IMR-90 (cell line): ENCODE measurements at regions not wholly inside any gene's neighbourhood (a gene's known extent, or its start where the extent isn't known, plus 50 kb on each side); places are given as distances from the start of the nearest gene placed in this dataset.

Experiments
- ATAC-seq: fragments of 200-7000 bp; cut with Tn5 transposase; 2 replicates; pipeline ENCODE4 v1.9.1; 2020; ENCODE audit warnings: low read depth, mild to moderate bottlenecking, moderate library complexity
- BruUV-seq: library from RNA; stranded (reverse); fragments of 400-500 nt; replicated peaks from 2 replicates; lab custom pipeline; 2021; lab: Mats Ljungman, UMichigan
- CTCF ChIA-PET: fragments of 300-600 bp; formaldehyde crosslinking; extraction: SDS; loops from one replicate; lab custom pipeline; 2021; ENCODE audit warnings: antibody characterized with exemption; lab: Yijun Ruan, JAX
- POLR2A ChIA-PET: fragments of 300-600 bp; sonication (Branson Sonifier 250); formaldehyde crosslinking; loops from one replicate; lab custom pipeline; 2022; ENCODE audit warnings: antibody characterized with exemption; ENCODE audit not compliant: unreplicated experiment; lab: Charles Lee
- DNase-seq: peaks from one replicate; pipeline ENCODE4 v3.0.0; 2013
- H2AFZ ChIP-seq: replicated peaks from 2 replicates; pipeline ENCODE3; 2013; ENCODE audit warnings: low read length, mild to moderate bottlenecking; ENCODE audit not compliant: poor library complexity
- H2AK5ac ChIP-seq: 2 replicates; pipeline ENCODE4 v1.6.1; 2013; ENCODE audit warnings: low read depth, low read length, inconsistent platforms
- H2AK9ac ChIP-seq: replicated peaks from 2 replicates; pipeline ENCODE3; 2013; ENCODE audit warnings: mild to moderate bottlenecking, low read depth, low read length, moderate library complexity; ENCODE audit not compliant: poor library complexity
- H2BK120ac ChIP-seq: 2 replicates; pipeline ENCODE4 v1.6.1; 2013; ENCODE audit warnings: low read depth, low read length, inconsistent platforms
- H2BK15ac ChIP-seq: 3 replicates; pipeline ENCODE4 v1.6.1; 2013; ENCODE audit warnings: low read depth, low read length, inconsistent platforms
- H2BK20ac ChIP-seq: 2 replicates; pipeline ENCODE4 v1.6.1; 2013; ENCODE audit warnings: low read depth, mild to moderate bottlenecking, inconsistent platforms, low read length, moderate library complexity
- H2BK5ac ChIP-seq: 2 replicates; pipeline ENCODE4 v1.6.1; 2013; ENCODE audit warnings: mild to moderate bottlenecking, low read depth, low read length, inconsistent platforms; ENCODE audit not compliant: poor library complexity, severe bottlenecking
- H3K14ac ChIP-seq: replicated peaks from 2 replicates; pipeline ENCODE4 v1.6.1; 2013; ENCODE audit warnings: low read depth, low read length, inconsistent platforms
- H3K18ac ChIP-seq: 2 replicates; pipeline ENCODE4 v1.6.1; 2013; ENCODE audit warnings: low read depth, low read length, control low read depth
- H3K23ac ChIP-seq: 2 replicates; pipeline ENCODE4 v1.6.1; 2013; ENCODE audit warnings: low read depth, low read length, inconsistent platforms
- H3K27ac ChIP-seq: 2 replicates; pipeline ENCODE4 v1.5.1; 2013; ENCODE audit warnings: mild to moderate bottlenecking, control low read depth, low read length; ENCODE audit not compliant: insufficient read depth
- H3K27me3 ChIP-seq: 2 replicates; pipeline ENCODE4 v1.6.1; 2013; ENCODE audit warnings: low read length; ENCODE audit not compliant: control insufficient read depth, insufficient read depth
- H3K36me3 ChIP-seq: 2 replicates; pipeline ENCODE4 v1.6.1; 2013; ENCODE audit warnings: low read length, mixed read lengths; ENCODE audit not compliant: control insufficient read depth, insufficient read depth
- H3K4ac ChIP-seq: 2 replicates; pipeline ENCODE4 v1.6.1; 2013; ENCODE audit warnings: low read depth, low read length, inconsistent platforms
- H3K4me1 ChIP-seq: 2 replicates; pipeline ENCODE4 v1.6.1; 2013; ENCODE audit warnings: low read length, mixed read lengths; ENCODE audit not compliant: control insufficient read depth, insufficient read depth
- H3K4me2 ChIP-seq: 2 replicates; pipeline ENCODE4 v1.6.1; 2013; ENCODE audit warnings: low read depth, mild to moderate bottlenecking, control low read depth, low read length, moderate library complexity
- H3K4me3 ChIP-seq: 2 replicates; pipeline ENCODE4 v1.5.1; 2013; ENCODE audit warnings: low read depth, mild to moderate bottlenecking, control low read depth, low read length, moderate library complexity; ENCODE audit not compliant: insufficient read depth
- H3K56ac ChIP-seq: 2 replicates; pipeline ENCODE4 v1.6.1; 2013; ENCODE audit warnings: low read length, inconsistent platforms; ENCODE audit not compliant: insufficient read depth; ENCODE audit errors: extremely low read depth
- H3K79me1 ChIP-seq, 2 experiments: 2 replicates each; pipeline ENCODE4 v1.6.1; 2013; ENCODE audit warnings: low read length in 2 of 2, inconsistent platforms in 1 of 2, low read depth in 1 of 2
- H3K9ac ChIP-seq: 2 replicates; pipeline ENCODE4 v1.6.1; 2013; ENCODE audit warnings: low read depth, low read length, control low read depth
- H3K9me1 ChIP-seq: 2 replicates; pipeline ENCODE4 v1.6.1; 2013; ENCODE audit warnings: low read length, inconsistent platforms; ENCODE audit not compliant: insufficient read depth
- H3K9me3 ChIP-seq: 2 replicates; pipeline ENCODE4 v1.6.1; 2013; ENCODE audit warnings: low read length; ENCODE audit not compliant: control insufficient read depth, insufficient read depth
- H4K20me1 ChIP-seq: 2 replicates; pipeline ENCODE4 v1.6.1; 2013; ENCODE audit warnings: low read length, inconsistent platforms; ENCODE audit not compliant: insufficient read depth
- H4K5ac ChIP-seq: 2 replicates; pipeline ENCODE4 v1.6.1; 2013; ENCODE audit warnings: mild to moderate bottlenecking, low read depth, low read length, control low read depth
- H4K8ac ChIP-seq, 2 experiments: 2 replicates each; pipeline ENCODE4 v1.6.1; 2013; ENCODE audit warnings: low read depth in 2 of 2, low read length in 2 of 2, control low read depth in 1 of 2, inconsistent platforms in 1 of 2
- H4K91ac ChIP-seq: 2 replicates; pipeline ENCODE4 v1.6.1; 2013; ENCODE audit warnings: low read depth, low read length, inconsistent platforms; ENCODE audit not compliant: insufficient read depth
- BHLHE40 ChIP-seq: fragments of 150-350 bp; IDR thresholded peaks from 2 replicates; pipeline ENCODE4 v1.6.1; 2016; ENCODE audit warnings: mild to moderate bottlenecking, low read depth, low read length
- CEBPB ChIP-seq: IDR thresholded peaks from 2 replicates; pipeline ENCODE4 v1.6.1; 2012; ENCODE audit warnings: low read depth, low read length, improper control_type of control experiment
- CTCF ChIP-seq: conservative IDR thresholded peaks from 2 replicates; pipeline ENCODE4 v1.5.1; 2012; ENCODE audit warnings: mild to moderate bottlenecking, low read depth, low read length, improper control_type of control experiment
- FOS ChIP-seq: fragments of 150-350 bp; IDR thresholded peaks from 2 replicates; pipeline ENCODE4 v1.6.1; 2016; ENCODE audit warnings: low read depth, low read length
- MAFK ChIP-seq: IDR thresholded peaks from 2 replicates; pipeline ENCODE4 v1.6.1; 2012; ENCODE audit warnings: low read depth, low read length, improper control_type of control experiment
- MAZ ChIP-seq: IDR thresholded peaks from 2 replicates; pipeline ENCODE4 v1.6.1; 2012; ENCODE audit warnings: low read depth, mild to moderate bottlenecking, low read length, improper control_type of control experiment, moderate library complexity, borderline replicate concordance
- MXI1 ChIP-seq: IDR thresholded peaks from 2 replicates; pipeline ENCODE4 v1.6.1; 2012; ENCODE audit warnings: low read depth, mild to moderate bottlenecking, low read length, moderate library complexity, borderline replicate concordance
- RAD21 ChIP-seq: IDR thresholded peaks from 2 replicates; pipeline ENCODE4 v1.6.1; 2012; ENCODE audit warnings: low read length, improper control_type of control experiment
- RCOR1 ChIP-seq: IDR thresholded peaks from 2 replicates; pipeline ENCODE4 v1.6.1; 2012; ENCODE audit warnings: mild to moderate bottlenecking, low read length, improper control_type of control experiment; ENCODE audit not compliant: insufficient replicate concordance
- RFX5 ChIP-seq: IDR thresholded peaks from 2 replicates; pipeline ENCODE4 v1.8.0; 2012; ENCODE audit warnings: low read depth, mild to moderate bottlenecking, low read length, moderate library complexity
- SMC3 ChIP-seq: fragments of 150-350 bp; IDR thresholded peaks from 2 replicates; pipeline ENCODE4 v1.6.1; 2016; ENCODE audit warnings: low read depth, mild to moderate bottlenecking, antibody characterized with exemption, low read length, moderate library complexity
- WGBS, 2 experiments: methylation state at CpG; one replicate each; pipeline versions ENCODE4 v1.1.5 to v1.1.7; 2013; ENCODE audit warnings: missing lambda C conversion rate in 2 of 2; ENCODE audit not compliant: insufficient read length in 1 of 2; ENCODE audit errors: extremely low coverage in 2 of 2; 5-methylcytosine and 5-hydroxymethylcytosine counted together
- dilution Hi-C: fragments of 300-500 bp; cut with HindIII; formaldehyde crosslinking; loops from one replicate; pipeline ENCODE4 v1.14.3; 2018; ENCODE audit warnings: low sequenced_read_pairs; ENCODE audit not compliant: unreplicated experiment
- in situ Hi-C: fragments of 300-500 bp; cut with MboI; formaldehyde crosslinking; loops from 3 replicates; pipeline ENCODE4 v1.14.3; 2019; ENCODE audit warnings: low sequenced_read_pairs, inconsistent platforms, mixed read lengths
- intact Hi-C: fragments of 100-400 bp; cut with micrococcal nuclease; formaldehyde crosslinking; loops from 2 replicates; pipeline ENCODE4 v1.10.0; 2022
- TF ChIP-seq, protein P1 (sequence below): fragments of 150-350 bp; IDR thresholded peaks from 2 replicates; pipeline ENCODE4 v1.6.1; 2016; ENCODE audit warnings: low read depth, mild to moderate bottlenecking, low read length, moderate library complexity, borderline replicate concordance

GRCh38 chr5:42908086-42908485 is 96.4 kb upstream of the SELENOP start:
- no peak overlapping the region for H3K4me3 ChIP-seq
- H2AFZ ChIP-seq, result peak overlapping the region; percentile 93
- no peak overlapping the region for H3K18ac ChIP-seq
- no peaks in the 10 kb centered on the region for H3K9me3 ChIP-seq
- H2AK5ac ChIP-seq, result no peak overlapping the region
- no peak overlapping the region for H3K4ac ChIP-seq
- H3K9ac ChIP-seq, result no peak overlapping the region
- H3K23ac ChIP-seq, result no peak overlapping the region
- no peak overlapping the region for H3K27ac ChIP-seq
- H3K4me2 ChIP-seq, result peak overlapping the region; percentile 80; the same call in 1 of the 2 replicates
- no peak overlapping the region for H2BK5ac ChIP-seq
- H3K56ac ChIP-seq, result no peak overlapping the region
- no peak overlapping the region for H4K8ac ChIP-seq
- H4K5ac ChIP-seq, result no peak overlapping the region
- dilution Hi-C loops (no loop called here), in situ Hi-C loops (loop anchor here (10.0 to 25.0 kb wide), 2 partner anchors 397 to 579 kb away; partner anchors contain the start of gene TMEM267), intact Hi-C loops (loop anchor here (2.0 kb wide), 1 partner anchor 43 kb away; no protein-coding TSS in a partner anchor)
- H2BK20ac ChIP-seq, result no peak overlapping the region
- H3K79me1 ChIP-seq, result no peaks in the 10 kb centered on the region
- H3K36me3 ChIP-seq, result no peaks in the 10 kb centered on the region
- no CpG with 5 or more reads among the region's 2 CpGs for WGBS, 2 experiments
- no peak overlapping the region for H2AK9ac ChIP-seq
- H2BK120ac ChIP-seq, result no peak overlapping the region
- CTCF ChIA-PET, result interaction anchor here (1.1 to 2.3 kb wide), 5 partner anchors 86 to 285 kb away, joined by 3 to 12 read pairs (median 5); no protein-coding TSS in a partner anchor
- POLR2A ChIA-PET, result no interaction called here
- peaks cover 13% of the 10 kb centered on the region for H3K27me3 ChIP-seq
- H3K4me1 ChIP-seq, result no peaks in the 10 kb centered on the region
- H2BK15ac ChIP-seq, result no peak overlapping the region
- H4K20me1 ChIP-seq, result no peaks in the 10 kb centered on the region
- no TSS peak for BruUV-seq
- no peak for ATAC-seq
- TF ChIP-seq RCOR1 (no peak), MXI1 (no peak), FOS (no peak), SMC3 (no peak), CTCF (no peak), MAFK (no peak), RFX5 (no peak), RAD21 (no peak), BHLHE40 (no peak), CEBPB (no peak), MAZ (no peak)
- TF ChIP-seq, protein P1, sequence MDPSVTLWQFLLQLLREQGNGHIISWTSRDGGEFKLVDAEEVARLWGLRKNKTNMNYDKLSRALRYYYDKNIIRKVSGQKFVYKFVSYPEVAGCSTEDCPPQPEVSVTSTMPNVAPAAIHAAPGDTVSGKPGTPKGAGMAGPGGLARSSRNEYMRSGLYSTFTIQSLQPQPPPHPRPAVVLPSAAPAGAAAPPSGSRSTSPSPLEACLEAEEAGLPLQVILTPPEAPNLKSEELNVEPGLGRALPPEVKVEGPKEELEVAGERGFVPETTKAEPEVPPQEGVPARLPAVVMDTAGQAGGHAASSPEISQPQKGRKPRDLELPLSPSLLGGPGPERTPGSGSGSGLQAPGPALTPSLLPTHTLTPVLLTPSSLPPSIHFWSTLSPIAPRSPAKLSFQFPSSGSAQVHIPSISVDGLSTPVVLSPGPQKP, result no peak
- no peak overlapping the region for H3K14ac ChIP-seq
- H3K9me1 ChIP-seq, result no peaks in the 10 kb centered on the region
- H4K91ac ChIP-seq, result no peak overlapping the region
- DNase-seq, result no peak
